Right ventricle myocardium inferior (tissue), 1 donor: ENCODE measurements at regions not wholly inside any gene's neighbourhood (a gene's known extent, or its start where the extent isn't known, plus 50 kb on each side); places are given as distances from the start of the nearest gene placed in this dataset.

Experiments
- ATAC-seq: fragments of 200-7000 bp; cut with Tn5 transposase; one replicate; pipeline ENCODE4 v1.9.1; 2020; ENCODE audit warnings: mild to moderate bottlenecking, moderate library complexity
- DNase-seq: peaks from one replicate; pipeline ENCODE4 v3.0.0; 2021; ENCODE audit errors: missing footprints
- intact Hi-C: fragments of 100-400 bp; cut with DNase I; formaldehyde crosslinking; loops from one replicate; pipeline ENCODE4 v1.11.0; 2022
- donor health status: DM: no; HTN: yes; CAD: no; lungs with severe emphysema.

- ATAC-seq (no peak), DNase-seq (no peak)
- intact Hi-C loops: no loop called here
These were observed 190.6 kb downstream of the MANEA start for GRCh38 chr6:95767897-95768463.

- ATAC-seq (no peak), DNase-seq (no peak)
- intact Hi-C loops: no loop called here
These were observed 191.2 kb downstream of the MANEA start for GRCh38 chr6:95768539-95768938.

DNA sequence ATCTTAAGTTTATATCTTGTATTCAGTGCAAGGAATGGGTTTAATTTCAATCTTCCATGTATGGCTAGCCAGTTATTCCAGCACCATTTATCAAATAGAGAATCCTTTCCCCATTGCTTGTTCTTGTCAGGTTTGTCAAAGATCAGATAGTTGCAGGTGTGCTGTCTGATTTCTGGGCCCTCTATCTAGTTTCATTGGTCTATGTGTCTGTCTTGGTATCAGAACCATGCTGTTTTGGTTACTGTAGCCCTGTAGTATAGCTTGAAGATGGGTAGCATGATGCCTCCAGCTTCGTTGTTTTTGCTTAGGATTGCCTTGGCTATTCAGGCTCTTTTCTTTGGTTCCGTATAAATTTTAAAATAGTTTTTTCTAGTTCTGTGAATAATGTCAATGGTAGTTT, 200.0 kb downstream of the MANEA start:
- DNase-seq: no peak
- intact Hi-C loops: no loop called here
- ATAC-seq: no peak

DNA sequence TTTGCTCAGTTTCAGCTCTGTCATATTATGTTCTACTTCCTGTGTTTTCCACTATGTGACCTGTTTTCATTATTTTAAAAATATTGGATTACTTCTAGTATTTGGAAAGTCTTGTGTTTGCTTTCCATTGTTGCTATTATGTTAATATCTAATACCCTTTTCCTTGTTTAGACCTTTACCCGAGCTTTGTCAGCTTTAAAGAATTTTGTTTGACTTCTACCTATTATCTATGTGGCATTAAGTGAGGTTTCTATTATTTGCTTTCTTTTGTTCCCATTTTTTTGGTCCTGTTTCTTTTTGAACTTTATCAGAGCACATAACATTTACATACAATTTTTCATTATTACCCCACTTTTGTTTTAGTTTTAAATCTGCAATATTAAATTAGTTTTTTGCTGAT, 202.7 kb downstream of the MANEA start:
- DNase-seq: no peak
- no peak for ATAC-seq
- intact Hi-C loops: no loop called here

GRCh38 chr6:95784019-95784418, 206.7 kb downstream of the MANEA start:
- no peak for ATAC-seq

GRCh38 chr6:95784869-95785268, 207.5 kb downstream of the MANEA start:
- DNase-seq (no peak), ATAC-seq (no peak)
- intact Hi-C loops: no loop called here

More at GRCh38 chr6:95784019-95784418, 206.7 kb downstream of the MANEA start:
- intact Hi-C loops: no loop called here
- no peak for DNase-seq

- DNase-seq: no peak
- ATAC-seq: no peak
- intact Hi-C loops: no loop called here
These were observed 208.4 kb downstream of the MANEA start for GRCh38 chr6:95785785-95786184.

DNA sequence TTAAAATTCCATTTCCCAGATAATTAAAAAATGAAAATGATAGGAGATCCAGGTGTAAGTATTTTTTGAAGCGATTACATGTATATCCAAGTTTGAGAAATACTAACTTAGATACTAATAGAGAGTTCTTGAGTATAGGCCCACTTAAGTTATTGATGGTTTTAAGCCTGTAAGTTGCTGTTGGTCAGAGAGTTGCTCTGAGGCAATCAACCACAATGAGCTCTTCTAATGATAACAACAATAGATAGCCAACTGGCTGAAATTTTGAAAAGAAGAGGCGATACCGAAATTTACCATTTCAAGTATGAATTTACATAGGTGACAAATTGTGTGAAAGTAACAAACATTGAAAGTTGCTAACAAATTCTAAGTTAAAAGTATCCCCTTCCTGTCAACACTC, 209.5 kb downstream of the MANEA start:
- intact Hi-C loops: no loop called here
- no peak for DNase-seq
- ATAC-seq: no peak

- no peak for DNase-seq
- intact Hi-C loops: no loop called here
- ATAC-seq: no peak
These were observed 213.5 kb downstream of the MANEA start for GRCh38 chr6:95790787-95791186.

GRCh38 chr6:95794749-95795148, 217.4 kb downstream of the MANEA start:
- ATAC-seq: no peak
- intact Hi-C loops: no loop called here
- no peak for DNase-seq

GRCh38 chr6:95795927-95796326, 218.6 kb downstream of the MANEA start:
- ATAC-seq (no peak), DNase-seq (no peak)
- intact Hi-C loops: no loop called here

DNA sequence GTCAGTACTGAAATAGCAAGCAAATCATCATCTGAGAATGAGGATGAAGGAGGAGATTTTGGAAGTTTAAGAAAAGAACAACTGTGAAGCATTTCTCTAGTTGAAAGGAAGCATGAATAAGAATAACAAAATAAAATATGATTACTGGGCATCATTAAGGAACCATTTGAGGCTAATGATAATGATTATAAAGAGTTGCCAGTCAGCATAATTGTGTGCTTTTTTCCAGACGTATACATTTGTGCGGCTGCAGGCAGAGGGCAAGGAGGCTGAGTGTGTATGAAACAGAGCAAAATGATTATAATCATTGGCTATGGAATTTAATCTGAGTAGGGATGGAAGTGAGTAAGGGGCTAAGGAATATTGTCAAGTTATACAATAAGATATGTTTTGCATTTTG, 218.7 kb upstream of the FUT9 start:
- ATAC-seq (no peak), DNase-seq (no peak)
- intact Hi-C loops: no loop called here

- intact Hi-C loops: no loop called here
- DNase-seq (no peak), ATAC-seq (no peak)
These were observed 212.8 kb upstream of the FUT9 start for GRCh38 chr6:95802978-95803377.

DNA sequence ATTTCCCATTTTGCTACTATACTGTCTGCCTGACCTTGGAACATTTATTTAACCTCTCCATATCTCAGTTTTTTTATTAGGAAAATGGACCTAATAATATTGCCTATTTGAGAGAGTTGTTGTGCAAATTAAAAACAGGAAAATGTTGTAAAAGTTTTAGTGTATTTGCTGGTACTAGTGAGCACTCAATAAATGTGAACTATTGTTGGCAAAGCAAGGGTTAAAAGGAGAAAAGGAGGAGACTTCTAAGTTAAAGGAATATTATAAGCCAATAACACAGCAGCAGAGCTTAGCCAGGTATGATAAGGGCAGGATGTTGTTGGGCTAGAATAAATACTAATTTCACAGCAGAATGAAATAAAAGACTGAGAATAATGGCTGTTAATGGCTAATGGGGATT, 211.9 kb upstream of the FUT9 start:
- intact Hi-C loops: no loop called here
- ATAC-seq: no peak
- no peak for DNase-seq

DNA sequence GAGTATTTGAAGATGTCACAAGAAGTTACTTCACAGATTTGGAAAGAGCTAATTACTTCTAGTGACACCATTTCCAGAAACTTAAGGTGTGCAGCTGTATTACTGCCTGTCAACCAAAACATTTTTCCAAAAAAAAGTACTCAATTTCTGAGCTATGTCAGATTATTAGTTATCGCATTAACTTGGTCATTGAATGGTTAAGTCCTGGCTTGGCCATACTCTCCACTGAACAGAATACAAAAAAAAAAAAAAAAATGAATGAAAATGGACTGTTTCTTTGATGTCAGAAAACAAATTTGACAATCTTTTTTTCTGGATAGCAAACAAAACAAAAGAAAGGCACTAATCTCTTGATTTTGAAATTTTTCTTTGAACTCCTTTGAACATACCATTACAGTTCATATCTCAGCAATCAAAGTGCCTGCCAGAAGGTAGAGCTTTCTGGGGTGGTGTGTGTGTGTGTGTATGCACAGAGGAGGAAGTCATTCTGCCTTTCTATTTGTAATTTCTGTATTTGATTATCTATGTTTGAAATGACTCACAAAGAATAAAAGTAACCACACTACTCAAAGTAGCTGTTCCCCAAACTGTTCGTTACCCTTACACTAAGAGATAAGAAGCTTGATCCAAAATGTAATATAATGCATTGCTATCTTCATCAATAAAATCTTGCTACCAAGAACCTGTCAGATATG, 210.8 kb upstream of the FUT9 start:
- ATAC-seq (no peak), DNase-seq (no peak)
- intact Hi-C loops: no loop called here

GRCh38 chr6:95805699-95806098, 210.1 kb upstream of the FUT9 start:
- intact Hi-C loops: no loop called here
- DNase-seq (no peak), ATAC-seq (no peak)

DNA sequence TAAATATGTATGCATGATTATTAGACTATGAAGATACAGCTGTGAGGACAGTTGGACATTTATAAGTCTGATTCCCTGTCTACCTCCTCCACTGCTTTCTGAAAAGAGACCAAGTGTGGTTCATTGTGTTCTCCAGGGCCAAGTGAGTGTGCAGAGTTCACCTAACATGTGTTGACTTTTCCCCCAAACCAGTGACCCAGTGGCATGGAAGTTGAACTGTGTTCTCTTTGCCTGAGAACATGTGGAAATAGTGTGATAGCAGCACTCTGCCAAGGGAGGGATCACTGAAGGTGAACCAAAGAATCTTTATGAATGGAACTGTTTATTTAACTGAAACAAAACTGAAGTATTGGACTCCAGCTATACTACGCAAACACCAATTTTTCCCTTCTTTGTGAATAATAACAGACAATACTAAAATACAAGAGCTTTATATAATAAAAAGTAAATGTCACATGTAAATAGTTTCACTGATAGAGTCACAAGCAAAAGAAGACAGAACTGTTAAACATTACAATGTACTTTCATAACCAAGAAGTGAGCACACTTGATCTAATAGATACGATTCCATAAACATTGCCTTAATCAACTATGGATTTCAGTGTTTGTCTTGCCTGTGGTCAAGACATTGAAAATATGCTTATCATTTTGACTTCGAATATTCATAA, 200.3 kb upstream of the FUT9 start:
- intact Hi-C loops: no loop called here
- DNase-seq (no peak), ATAC-seq (no peak)

- intact Hi-C loops: no loop called here
- no peak for ATAC-seq
- no peak for DNase-seq
These were observed 196.3 kb upstream of the FUT9 start for GRCh38 chr6:95819461-95819860.

DNA sequence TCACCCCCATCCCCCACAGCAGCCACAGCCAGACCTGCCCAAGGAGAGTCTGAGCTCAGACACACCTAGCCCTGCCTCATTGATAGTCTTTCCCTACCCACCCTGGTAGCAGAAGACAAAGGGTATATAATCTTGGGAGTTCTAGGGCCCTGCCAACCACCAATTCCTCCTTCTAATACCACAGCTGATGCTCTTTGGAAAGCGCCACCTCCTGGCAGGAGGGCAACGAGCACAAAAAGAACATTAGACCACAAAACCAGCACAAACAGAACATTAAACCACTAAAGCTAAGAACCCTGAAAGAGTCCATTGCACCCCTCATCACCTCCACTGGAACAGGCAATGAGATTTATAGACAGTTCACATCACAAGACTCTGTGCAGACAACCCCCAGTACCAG, 195.8 kb upstream of the FUT9 start:
- ATAC-seq (no peak), DNase-seq (no peak)
- intact Hi-C loops: no loop called here

DNA sequence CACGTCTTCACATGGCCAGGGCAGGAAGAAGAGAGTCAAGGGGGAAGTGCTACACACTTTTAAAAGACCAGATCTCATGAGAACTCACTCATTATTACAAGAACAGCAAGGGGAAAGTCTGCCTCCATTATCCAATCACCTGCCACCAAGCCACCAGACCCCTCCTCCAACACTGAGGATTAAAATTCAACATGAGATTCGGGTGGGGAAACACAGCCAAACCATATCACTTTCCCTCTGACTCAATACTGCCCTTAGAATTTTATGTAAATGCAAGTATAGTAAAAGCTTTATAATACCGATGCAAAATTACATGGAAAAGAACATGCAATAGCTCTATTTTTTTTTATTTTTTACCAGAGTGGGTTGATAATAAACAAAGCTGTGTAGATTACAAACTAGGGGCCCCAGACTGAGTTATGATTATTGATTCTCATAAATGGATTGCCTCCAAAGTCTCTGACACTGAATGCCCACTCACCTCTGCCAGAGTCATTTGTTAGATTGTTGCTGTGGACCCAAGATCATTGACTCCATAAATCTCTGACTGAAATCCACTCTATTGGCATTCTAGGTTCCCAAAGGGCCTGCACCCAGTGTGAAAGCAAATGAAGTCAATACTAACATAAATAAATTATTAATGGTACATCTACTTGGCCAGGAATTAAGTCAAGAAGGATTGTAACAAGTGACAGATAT, 184.8 kb upstream of the FUT9 start:
- ATAC-seq: no peak
- DNase-seq: no peak
- intact Hi-C loops: no loop called here
